GM11168 (cell line): ENCODE measurements at regions not wholly inside any gene's neighbourhood (a gene's known extent, or its start where the extent isn't known, plus 50 kb on each side); places are given as distances from the start of the nearest gene placed in this dataset.
"Not testable (repeated sequence)": the region's sequence is repeated elsewhere in the genome, so short reads cannot be mapped to it uniquely, and the experiment has no call there.

Experiments used
- in situ Hi-C: fragments of 300-500 bp; cut with MboI; formaldehyde crosslinking; loops from one replicate; pipeline ENCODE4 v1.12.0; 2022; ENCODE audit warnings: low sequenced_read_pairs; ENCODE audit not compliant: unreplicated experiment

- in situ Hi-C loops, result no loop called here
These were observed 63.2 kb upstream of the FOXN3 start for GRCh38 chr14:89480278-89480677.

DNA sequence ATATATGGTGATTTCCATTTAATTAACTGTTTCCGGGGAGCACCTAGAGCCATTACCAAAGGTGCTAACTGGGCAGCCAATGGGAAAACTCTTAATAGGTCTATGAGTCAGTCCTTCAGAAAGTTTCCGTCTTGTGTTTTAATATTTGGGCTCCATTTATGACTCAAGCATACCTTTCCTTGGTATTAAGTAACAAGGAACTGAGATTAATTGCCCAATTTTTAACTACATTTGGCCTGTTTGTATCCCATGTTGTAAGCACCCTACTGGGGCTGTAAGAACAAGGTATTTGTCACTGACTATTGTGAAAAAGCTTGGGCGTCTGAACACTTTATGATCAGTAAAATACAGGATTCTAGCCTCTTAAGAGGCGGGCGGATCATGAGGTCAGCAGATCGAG, 62.8 kb upstream of the FOXN3 start:
- in situ Hi-C loops, result no loop called here

- in situ Hi-C loops, result no loop called here
These were observed 60.4 kb upstream of the FOXN3 start for GRCh38 chr14:89477391-89477790.

DNA sequence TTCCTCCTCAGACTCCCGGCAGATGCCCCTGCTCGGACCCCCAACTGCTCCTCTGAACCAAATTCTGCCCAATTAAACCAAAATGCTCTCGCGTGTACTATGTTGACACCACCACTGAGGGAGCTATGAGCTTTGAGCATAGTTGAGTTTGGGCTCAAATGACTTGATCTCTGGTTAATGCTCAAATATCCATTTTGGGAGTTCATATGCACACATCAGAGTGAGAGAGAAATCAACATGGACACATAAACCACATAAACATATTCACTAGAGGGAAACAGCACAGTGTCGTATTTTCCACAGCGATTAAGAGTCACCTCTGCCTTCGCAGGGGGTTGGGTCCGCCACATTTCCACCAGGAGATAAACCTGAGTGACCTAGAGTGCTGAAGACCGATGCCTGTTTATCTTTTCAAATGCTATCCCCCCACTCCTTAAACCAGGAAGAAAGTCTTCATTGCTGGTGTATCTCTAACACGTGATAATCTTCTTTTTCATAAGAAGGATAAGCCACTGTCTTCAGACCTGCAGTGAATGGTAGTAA, 59.4 kb upstream of the FOXN3 start:
- in situ Hi-C loops, result no loop called here

GRCh38 chr14:89474464-89474863, 57.4 kb upstream of the FOXN3 start:
- in situ Hi-C loops, result no loop called here

- in situ Hi-C loops, result no loop called here
These were observed 57.0 kb upstream of the FOXN3 start for GRCh38 chr14:89473989-89474388.

DNA sequence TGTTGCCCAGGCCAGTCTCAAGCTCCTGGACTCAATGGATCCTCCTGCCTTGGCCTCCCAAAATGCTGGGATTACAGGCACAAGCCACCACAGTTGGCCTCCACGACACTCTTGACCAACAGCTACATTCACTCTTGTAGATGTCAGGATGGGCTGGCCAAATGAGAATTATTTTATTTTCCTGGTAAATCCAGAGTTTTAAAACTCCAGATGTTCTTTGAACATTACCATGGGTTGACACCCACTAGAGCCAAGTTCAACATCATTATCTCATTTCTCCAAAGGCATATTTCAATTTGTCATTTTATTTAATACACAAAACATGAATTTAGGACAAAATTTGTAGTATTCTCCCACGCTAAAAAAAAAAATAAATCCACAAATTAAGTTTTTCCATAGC, 56.5 kb upstream of the FOXN3 start:
- in situ Hi-C loops, result no loop called here

- in situ Hi-C loops, result no loop called here
These were observed 53.4 kb upstream of the FOXN3 start for GRCh38 chr14:89470401-89470800.

- in situ Hi-C loops, result no loop called here
These were observed 52.5 kb upstream of the FOXN3 start for GRCh38 chr14:89469210-89470198.

GRCh38 chr14:89468566-89468965, 51.5 kb upstream of the FOXN3 start:
- in situ Hi-C loops, result no loop called here

DNA sequence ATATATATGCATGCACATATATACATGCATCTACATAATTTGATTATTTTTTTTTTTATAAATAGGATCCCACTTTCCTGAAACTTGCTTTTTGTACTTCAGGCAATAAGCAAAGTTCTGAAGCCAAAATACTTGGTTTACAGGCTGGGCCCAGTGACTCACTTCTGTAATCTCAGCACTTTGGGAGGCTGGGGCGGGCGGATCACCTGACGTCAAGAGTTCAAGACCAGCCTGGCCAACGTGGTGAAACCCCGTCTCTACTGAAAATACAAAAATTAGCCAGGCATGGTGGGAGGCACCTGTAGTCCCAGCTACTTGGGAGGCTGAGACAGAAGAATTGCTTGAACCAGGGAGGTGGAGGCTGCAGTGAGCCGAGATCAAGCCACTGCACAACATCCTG, 51.0 kb upstream of the FOXN3 start:
- in situ Hi-C loops, result not testable (repeated sequence)

DNA sequence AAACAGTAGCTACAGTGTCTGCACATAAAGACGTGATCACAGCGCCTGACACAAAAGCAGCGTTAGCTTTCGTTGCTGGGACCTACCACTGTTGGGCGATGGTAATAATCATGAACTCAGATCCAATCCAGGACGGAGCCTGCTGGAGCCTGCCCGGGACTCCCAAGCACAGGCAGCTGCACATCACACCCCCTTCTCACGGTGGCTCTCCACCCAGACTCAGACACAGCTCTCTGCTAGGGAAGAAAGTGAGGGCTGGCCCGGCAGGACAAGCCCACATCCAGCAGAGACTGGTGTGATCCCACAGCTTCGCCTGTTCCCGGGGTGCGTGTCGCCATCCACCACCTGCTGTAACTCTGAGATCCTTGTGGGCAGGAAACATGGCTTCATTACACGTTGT, 49.9 kb upstream of the FOXN3 start:
- in situ Hi-C loops, result no loop called here
